ENCODE measurements at regions not wholly inside any gene's neighbourhood (a gene's known extent, or its start where the extent isn't known, plus 50 kb on each side); places are given as distances from the start of the nearest gene placed in this dataset.
"Not testable (repeated sequence)": the region's sequence is repeated elsewhere in the genome, so short reads cannot be mapped to it uniquely, and the experiment has no call there.

- H3K4me3 Mint-ChIP-seq: no peak overlapping the region
- no peak for ATAC-seq
- no peaks in the 10 kb centered on the region for H3K4me1 Mint-ChIP-seq
- H3K9me3 Mint-ChIP-seq: peaks cover 0 to 14% (median 8%) of the 10 kb centered on the region in 9 donors
- POLR2A ChIA-PET: no interaction called here
- no peaks in the 10 kb centered on the region for H3K36me3 Mint-ChIP-seq
- no peak overlapping the region for H3K27ac Mint-ChIP-seq
- H3K27me3 Mint-ChIP-seq: no peaks in the 10 kb centered on the region
- no peak for DNase-seq
These were observed 137.7 kb upstream of the FAT1 start for GRCh38 chr4:186861317-186861716.

- POLR2A ChIA-PET: no interaction called here
- no peak for DNase-seq
- Mint-ChIP-seq H3K27ac (no peak overlapping the region), H3K36me3 (peaks cover 0 to 8% (median 0%) of the 10 kb centered on the region in 3 donors), H3K9me3 (peaks cover 0 to 19% (median 11%) of the 10 kb centered on the region in 9 donors), H3K4me1 (no peaks in the 10 kb centered on the region), H3K27me3 (no peaks in the 10 kb centered on the region), H3K4me3 (no peak overlapping the region)
- no peak for ATAC-seq
These were observed 148.2 kb upstream of the FAT1 start for GRCh38 chr4:186871856-186872255.

DNA sequence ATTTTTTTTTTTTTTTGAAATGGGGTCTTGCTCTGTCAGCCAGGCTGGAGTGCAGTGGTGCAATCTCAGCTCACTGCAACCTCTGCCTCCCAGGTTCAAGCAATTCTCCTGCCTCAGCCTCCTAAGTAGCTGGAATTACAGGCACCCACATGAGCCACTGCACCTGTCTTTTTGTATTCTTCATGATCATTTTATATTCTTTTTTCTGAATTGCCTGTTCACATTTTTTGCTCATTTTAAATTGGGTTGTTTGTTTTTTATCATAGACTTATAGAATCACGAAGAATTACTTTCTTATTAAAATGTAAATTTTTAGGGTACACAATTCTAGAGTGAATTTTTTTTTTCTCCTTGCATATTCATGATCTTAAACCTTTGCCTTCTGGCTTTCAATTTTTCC, 149.4 kb upstream of the FAT1 start:
- H3K4me3 Mint-ChIP-seq, H3K27ac Mint-ChIP-seq, POLR2A ChIA-PET, H3K36me3 Mint-ChIP-seq, H3K27me3 Mint-ChIP-seq, H3K4me1 Mint-ChIP-seq, DNase-seq, ATAC-seq: not testable (repeated sequence)
- H3K9me3 Mint-ChIP-seq: peaks cover 0 to 19% (median 14%) of the 10 kb centered on the region in 9 donors

DNA sequence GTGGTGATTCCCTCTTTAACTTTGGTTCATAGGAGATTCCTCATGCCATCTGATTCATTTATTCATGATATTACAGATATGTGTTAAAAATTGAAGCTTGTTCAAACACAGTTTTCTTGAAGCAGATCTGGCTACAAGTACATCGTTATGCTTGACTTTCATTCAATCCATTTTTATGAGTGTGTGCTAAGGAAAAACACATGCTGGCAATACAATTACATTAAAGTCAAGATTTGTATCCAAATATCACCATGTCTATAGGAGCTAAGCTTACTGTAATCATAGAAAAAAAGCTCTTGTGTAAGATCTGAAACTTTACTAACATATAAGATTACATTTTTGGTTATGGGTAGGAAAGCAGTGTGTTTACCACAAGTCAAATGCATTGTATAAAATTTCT, 151.8 kb upstream of the FAT1 start:
- POLR2A ChIA-PET: no interaction called here
- Mint-ChIP-seq H3K9me3 (peaks cover 1 to 25% (median 15%) of the 10 kb centered on the region in 9 donors), H3K27me3 (no peaks in the 10 kb centered on the region), H3K27ac (no peak overlapping the region), H3K4me1 (no peaks in the 10 kb centered on the region), H3K36me3 (peaks cover 0 to 8% (median 0%) of the 10 kb centered on the region in 3 donors), H3K4me3 (no peak overlapping the region)
- ATAC-seq (no peak), DNase-seq (no peak)

DNA sequence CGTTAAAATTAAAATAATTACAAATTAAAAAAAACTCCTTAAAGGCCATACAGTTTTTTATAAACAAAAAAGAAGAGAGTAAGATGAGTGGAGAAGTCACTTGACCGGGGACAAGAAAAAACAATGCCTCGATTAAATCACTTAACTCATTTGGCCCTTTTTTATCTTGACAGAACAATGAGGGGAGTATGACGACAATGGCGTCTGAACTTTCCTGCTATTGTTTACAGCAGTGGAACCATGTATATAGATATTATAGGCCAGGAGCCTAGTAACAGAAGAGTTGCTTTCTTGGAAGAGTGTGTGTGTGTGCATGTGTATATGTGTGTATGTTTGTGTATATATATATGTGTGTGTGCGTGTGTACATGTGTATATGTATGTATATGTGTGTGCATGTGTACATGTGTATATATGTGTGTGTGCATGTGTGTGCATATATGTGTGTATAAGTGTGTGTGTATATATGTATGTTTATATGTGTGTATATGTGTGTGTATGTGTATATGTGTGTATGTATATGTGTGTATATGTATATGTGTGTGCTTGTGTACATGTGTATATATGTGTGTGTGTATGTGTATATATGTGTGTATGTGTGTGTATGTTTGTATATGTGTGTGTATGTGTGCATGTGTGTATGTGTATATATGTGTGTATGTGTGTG, 153.4 kb upstream of the FAT1 start:
- H3K4me3 Mint-ChIP-seq: no peak overlapping the region

DNA sequence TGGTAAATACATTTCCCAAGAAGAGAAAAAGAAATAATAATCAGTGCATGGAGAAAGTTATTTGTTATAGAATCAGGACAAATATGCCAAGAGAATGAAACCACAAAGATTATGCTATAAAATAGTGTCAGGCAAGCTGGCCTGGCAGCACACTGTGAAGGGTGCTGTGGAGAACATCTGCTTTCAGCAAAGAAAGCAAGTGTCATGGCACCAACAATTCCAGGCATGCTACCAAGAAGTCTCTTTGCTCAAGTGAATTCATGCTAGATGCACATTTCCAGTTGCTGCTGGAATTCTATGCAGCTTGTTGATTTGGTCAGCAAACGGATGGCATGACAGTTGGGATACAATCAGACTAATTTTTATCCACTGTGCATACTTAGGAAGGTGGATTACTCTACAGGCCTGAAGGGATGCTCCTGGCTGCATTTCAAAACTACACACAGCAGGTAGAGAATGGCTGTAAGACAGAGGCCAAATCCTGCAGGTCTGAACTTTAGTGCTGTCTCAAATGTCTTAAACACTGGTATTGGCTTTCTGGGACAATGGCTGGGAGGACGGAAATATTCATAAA, 154.6 kb upstream of the FAT1 start:
- ATAC-seq: no peak
- POLR2A ChIA-PET: no interaction called here
- H3K4me3 Mint-ChIP-seq: no peak overlapping the region
- no peak for DNase-seq
- peaks cover 0 to 7% (median 0%) of the 10 kb centered on the region in 3 donors for H3K36me3 Mint-ChIP-seq
- H3K9me3 Mint-ChIP-seq: peaks cover 0 to 23% (median 10%) of the 10 kb centered on the region in 9 donors
- H3K27ac Mint-ChIP-seq: no peak overlapping the region
- H3K4me1 Mint-ChIP-seq: no peaks in the 10 kb centered on the region
- no peaks in the 10 kb centered on the region for H3K27me3 Mint-ChIP-seq

More for the DNA sequence above, 153.4 kb upstream of the FAT1 start:
- POLR2A ChIA-PET: no interaction called here
- Mint-ChIP-seq H3K36me3 (peaks cover 0 to 8% (median 0%) of the 10 kb centered on the region in 3 donors), H3K4me1 (no peaks in the 10 kb centered on the region), H3K27ac (no peak overlapping the region), H3K9me3 (peaks cover 0 to 23% (median 10%) of the 10 kb centered on the region in 9 donors), H3K27me3 (no peaks in the 10 kb centered on the region)
- DNase-seq: no peak
- no peak for ATAC-seq

DNA sequence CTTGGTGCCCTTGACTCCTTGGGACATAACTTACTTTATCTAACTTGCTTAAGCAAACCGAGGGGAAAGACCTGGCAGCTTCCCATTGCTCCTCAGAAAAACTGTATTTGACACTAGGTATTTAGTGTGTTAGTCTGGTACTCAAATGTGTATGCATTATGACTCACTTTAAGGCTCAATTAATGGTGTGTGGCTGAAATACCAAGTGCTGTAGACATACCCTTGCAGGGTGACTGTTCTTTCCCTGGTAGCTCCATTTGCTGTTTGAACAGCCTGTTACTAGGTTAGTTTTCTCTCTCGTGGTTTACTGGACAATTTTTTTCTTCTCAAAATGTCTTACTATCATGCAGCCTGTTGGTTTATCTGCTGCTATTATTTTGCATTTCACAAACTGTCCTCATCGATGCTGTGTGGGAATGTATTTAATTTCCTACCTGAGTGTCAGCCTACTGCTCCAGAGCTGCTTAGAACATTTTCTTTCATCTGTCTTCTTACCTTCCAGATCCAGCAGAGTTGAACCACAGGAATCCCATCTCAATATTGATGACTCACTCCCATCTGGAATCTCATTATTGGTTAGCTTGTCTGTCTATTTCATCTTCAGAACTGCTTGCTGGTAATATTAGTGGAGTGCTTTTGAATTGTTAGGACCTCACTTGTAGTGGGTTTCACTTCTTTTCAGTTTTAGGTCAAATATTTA, 158.0 kb upstream of the FAT1 start:
- ATAC-seq (no peak), DNase-seq (no peak)
- no peaks in the 10 kb centered on the region for H3K36me3 Mint-ChIP-seq
- H3K9me3 Mint-ChIP-seq: peaks cover 0 to 15% (median 8%) of the 10 kb centered on the region in 9 donors
- H3K4me3 Mint-ChIP-seq: no peak overlapping the region
- no peaks in the 10 kb centered on the region for H3K27me3 Mint-ChIP-seq
- no peaks in the 10 kb centered on the region for H3K4me1 Mint-ChIP-seq
- no peak overlapping the region for H3K27ac Mint-ChIP-seq
- POLR2A ChIA-PET: no interaction called here

- Mint-ChIP-seq H3K4me3 (no peak overlapping the region), H3K36me3 (no peaks in the 10 kb centered on the region), H3K4me1 (no peaks in the 10 kb centered on the region), H3K27me3 (no peaks in the 10 kb centered on the region), H3K27ac (peak overlapping the region in 1 of 10 donors; percentile 12), H3K9me3 (peaks cover 0 to 15% (median 8%) of the 10 kb centered on the region in 9 donors)
- DNase-seq (no peak), ATAC-seq (no peak)
- POLR2A ChIA-PET: no interaction called here
These were observed 158.6 kb upstream of the FAT1 start for GRCh38 chr4:186882293-186882692.

GRCh38 chr4:186885289-186885688, 161.6 kb upstream of the FAT1 start:
- POLR2A ChIA-PET: no interaction called here
- H3K4me1 Mint-ChIP-seq: no peaks in the 10 kb centered on the region
- peaks cover 0 to 16% (median 5%) of the 10 kb centered on the region in 9 donors for H3K9me3 Mint-ChIP-seq
- H3K4me3 Mint-ChIP-seq: no peak overlapping the region
- DNase-seq (no peak), ATAC-seq (no peak)
- no peaks in the 10 kb centered on the region for H3K36me3 Mint-ChIP-seq
- no peaks in the 10 kb centered on the region for H3K27me3 Mint-ChIP-seq
- H3K27ac Mint-ChIP-seq: no peak overlapping the region

DNA sequence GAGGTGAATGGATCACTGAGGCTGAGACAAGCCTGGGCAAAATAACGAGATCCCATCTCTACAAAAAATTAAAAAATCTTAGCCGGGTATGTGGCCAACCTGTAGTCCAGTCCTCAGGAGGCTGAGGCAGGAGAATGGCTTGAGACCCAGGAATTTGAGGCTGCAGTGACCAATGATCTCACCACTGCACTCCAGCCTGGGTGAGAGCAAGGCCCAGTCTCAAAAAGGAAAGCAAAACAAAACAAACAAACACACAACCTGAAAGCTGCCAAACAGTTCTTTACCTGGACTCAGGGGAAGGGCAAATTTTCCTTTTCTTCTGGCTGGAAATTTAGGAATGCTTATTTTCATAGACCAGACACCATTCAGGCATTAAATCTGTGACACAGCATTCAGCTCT, 163.1 kb upstream of the FAT1 start:
- no peaks in the 10 kb centered on the region for H3K36me3 Mint-ChIP-seq
- DNase-seq: no peak
- H3K4me3 Mint-ChIP-seq: no peak overlapping the region
- no peak overlapping the region for H3K27ac Mint-ChIP-seq
- H3K9me3 Mint-ChIP-seq: peaks cover 0 to 19% (median 4%) of the 10 kb centered on the region in 9 donors
- no peaks in the 10 kb centered on the region for H3K27me3 Mint-ChIP-seq
- POLR2A ChIA-PET: no interaction called here
- H3K4me1 Mint-ChIP-seq: no peaks in the 10 kb centered on the region
- ATAC-seq: no peak

DNA sequence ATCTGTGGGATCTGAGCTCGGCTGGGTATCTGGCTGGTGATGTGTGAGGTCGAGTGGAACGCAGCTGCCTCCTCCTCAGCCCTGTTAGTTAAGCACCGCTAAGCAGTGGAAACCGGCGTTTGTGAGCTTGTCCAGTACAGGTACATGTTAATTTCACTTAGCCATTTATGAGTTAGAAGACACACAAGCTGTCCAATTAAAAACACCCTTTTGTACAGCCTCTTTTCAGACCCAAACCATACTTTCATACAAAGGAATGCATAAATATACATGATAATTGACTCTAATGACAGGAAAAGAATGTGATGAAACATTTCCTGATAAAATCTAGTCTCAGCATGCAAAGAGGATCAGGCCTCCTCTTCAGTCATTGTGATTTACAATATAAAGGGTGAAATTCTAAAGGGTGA, 163.6 kb upstream of the FAT1 start:
- Mint-ChIP-seq H3K9me3 (peaks cover 0 to 19% (median 4%) of the 10 kb centered on the region in 9 donors), H3K27ac (no peak overlapping the region)
- POLR2A ChIA-PET: no interaction called here

DNA sequence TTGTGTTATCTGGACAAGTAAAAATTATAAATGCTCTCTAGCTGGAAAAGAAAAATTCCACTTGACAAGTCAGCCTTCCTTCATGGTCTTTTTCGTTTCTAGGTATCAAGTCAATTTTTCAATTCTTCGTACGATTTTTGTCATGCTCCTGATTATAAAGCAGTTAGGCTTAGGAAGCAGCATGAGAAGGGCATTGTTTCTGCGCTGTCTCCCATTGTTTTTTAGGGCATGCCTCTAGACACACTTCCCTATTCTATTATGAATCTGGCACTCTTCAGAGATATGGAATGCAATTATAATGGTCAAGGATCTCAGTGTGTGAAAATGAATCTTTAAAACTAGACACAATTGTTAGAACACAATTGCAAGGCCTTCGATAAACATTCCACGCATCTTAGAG, 164.1 kb upstream of the FAT1 start:
- Mint-ChIP-seq H3K9me3 (peaks cover 0 to 20% (median 4%) of the 10 kb centered on the region in 9 donors), H3K4me1 (no peaks in the 10 kb centered on the region), H3K4me3 (no peak overlapping the region), H3K27me3 (no peaks in the 10 kb centered on the region), H3K36me3 (no peaks in the 10 kb centered on the region), H3K27ac (no peak overlapping the region)
- DNase-seq: no peak
- ATAC-seq: no peak
- POLR2A ChIA-PET: no interaction called here

More for the DNA sequence above, 163.6 kb upstream of the FAT1 start:
- Mint-ChIP-seq H3K36me3 (no peaks in the 10 kb centered on the region), H3K4me1 (no peaks in the 10 kb centered on the region), H3K4me3 (no peak overlapping the region), H3K27me3 (no peaks in the 10 kb centered on the region)
- ATAC-seq (no peak), DNase-seq (no peak)

DNA sequence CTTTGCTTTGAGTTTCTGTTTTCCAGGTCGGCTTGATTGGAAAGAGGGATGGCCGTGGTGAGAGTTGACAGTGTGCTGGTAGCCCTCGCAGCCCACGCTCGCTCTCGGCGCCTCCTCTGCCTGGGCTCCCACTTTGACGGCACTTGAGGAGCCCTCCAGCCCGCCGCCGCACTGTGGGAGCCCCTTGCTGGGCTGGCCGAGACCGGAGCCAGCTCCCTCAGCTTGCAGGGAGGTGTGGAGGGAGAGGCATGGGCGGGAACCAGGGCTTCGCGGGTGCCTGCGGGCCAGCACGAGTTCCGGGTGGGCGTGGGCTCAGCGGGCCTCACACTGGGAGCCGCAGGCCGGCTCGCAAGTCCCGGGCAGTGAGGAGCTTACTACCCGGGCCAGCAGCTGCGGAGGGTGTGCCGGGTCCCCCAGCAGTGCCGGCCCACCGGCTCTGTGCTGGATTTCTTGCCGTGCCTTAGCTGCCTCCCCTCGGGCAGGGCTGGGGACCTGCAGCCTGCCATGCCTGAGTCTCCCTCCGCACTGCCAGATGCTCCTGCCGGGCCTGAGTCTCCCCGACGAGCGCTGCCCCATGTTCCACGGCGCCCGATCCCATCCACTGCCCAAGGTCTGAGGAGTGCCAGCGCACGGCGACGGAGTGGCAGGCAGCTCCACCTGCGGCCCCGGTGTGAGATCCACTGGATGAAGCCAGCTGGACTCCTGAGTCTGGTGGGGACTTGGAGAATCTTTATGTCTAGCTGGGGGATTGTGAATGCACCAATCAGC, 166.4 kb upstream of the FAT1 start:
- POLR2A ChIA-PET: no interaction called here

More for the DNA sequence above, 166.4 kb upstream of the FAT1 start:
- Mint-ChIP-seq H3K27ac (no peak overlapping the region), H3K27me3 (no peaks in the 10 kb centered on the region), H3K4me3 (no peak overlapping the region), H3K9me3 (peaks cover 0 to 36% (median 5%) of the 10 kb centered on the region in 9 donors), H3K4me1 (no peaks in the 10 kb centered on the region), H3K36me3 (no peaks in the 10 kb centered on the region)
- DNase-seq (no peak), ATAC-seq (no peak)
